ENCODE measurements at regions not wholly inside any gene's neighbourhood (a gene's known extent, or its start where the extent isn't known, plus 50 kb on each side); places are given as distances from the start of the nearest gene placed in this dataset.
A peak's percentile ranks its signal among the peaks of the same experiment; 100 is the strongest.

GRCh38 chr14:28607661-28608060 lies 158.9 kb upstream of the FOXG1 start:
- H3K27me3 ChIP-seq (ENCODE audit: low read depth): no peaks in the 10 kb centered on the region
- DNase-seq: no peak
- intact Hi-C loops (cut with DNase I): no loop called here
- no peak overlapping the region for H3K27ac ChIP-seq
- TF ChIP-seq CTCF (IDR thresholded peaks at IDR 0.05): no peak
- H3K9me3 ChIP-seq: no peaks in the 10 kb centered on the region
- no peaks in the 10 kb centered on the region for H3K36me3 ChIP-seq
- no peaks in the 10 kb centered on the region for H3K4me1 ChIP-seq
- ATAC-seq: no peak
- H3K4me3 ChIP-seq: no peak overlapping the region

- no peak overlapping the region for H3K27ac ChIP-seq
- no peaks in the 10 kb centered on the region for H3K9me3 ChIP-seq
- H3K4me1 ChIP-seq: no peaks in the 10 kb centered on the region
- ATAC-seq (no peak), DNase-seq (no peak)
- TF ChIP-seq CTCF (IDR thresholded peaks at IDR 0.05): no peak
- H3K27me3 ChIP-seq (ENCODE audit: low read depth): no peaks in the 10 kb centered on the region
- intact Hi-C loops (cut with DNase I): no loop called here
- H3K36me3 ChIP-seq: no peaks in the 10 kb centered on the region
- H3K4me3 ChIP-seq: no peak overlapping the region
Observed at GRCh38 chr14:28608443-28608842, 158.1 kb upstream of the FOXG1 start.

- ATAC-seq (peak in 1 of 2 donors; percentile 52), DNase-seq (peak; percentile 50)
- Histone ChIP-seq H3K4me1 (no peaks in the 10 kb centered on the region), H3K4me3 (no peak overlapping the region), H3K27ac (no peak overlapping the region), H3K36me3 (no peaks in the 10 kb centered on the region), H3K27me3 (ENCODE audit: low read depth) (no peaks in the 10 kb centered on the region), H3K9me3 (no peaks in the 10 kb centered on the region)
- TF ChIP-seq CTCF (IDR thresholded peaks at IDR 0.05): peak; percentile 69
- intact Hi-C loops (cut with DNase I): no loop called here
Observed at GRCh38 chr14:28608851-28609828, 157.4 kb upstream of the FOXG1 start.

DNA sequence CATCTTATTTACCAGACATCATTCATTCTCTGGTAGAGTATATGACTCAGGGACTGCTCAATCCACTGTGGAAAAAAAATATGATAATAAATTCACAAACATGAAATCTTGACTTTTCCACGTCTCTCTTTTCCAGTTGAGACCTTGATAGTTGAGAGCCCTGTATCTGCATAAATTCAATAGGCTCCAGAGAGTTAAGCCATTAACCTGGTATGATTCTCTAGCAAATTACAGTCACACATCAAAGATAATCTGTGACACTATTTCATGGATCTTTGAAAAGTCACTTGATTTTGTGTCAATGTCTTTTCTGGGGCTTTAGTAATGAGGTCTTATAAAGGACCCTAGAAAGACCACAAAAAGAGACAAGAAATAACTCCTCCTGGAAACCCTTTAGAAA lies 154.2 kb upstream of the FOXG1 start:
- no peak overlapping the region for H3K4me3 ChIP-seq
- intact Hi-C loops (cut with DNase I): no loop called here
- no peaks in the 10 kb centered on the region for H3K4me1 ChIP-seq
- no peak overlapping the region for H3K27ac ChIP-seq
- no peaks in the 10 kb centered on the region for H3K36me3 ChIP-seq
- ATAC-seq: no peak
- no peak for TF ChIP-seq CTCF (IDR thresholded peaks at IDR 0.05)
- no peak for DNase-seq
- no peaks in the 10 kb centered on the region for H3K27me3 ChIP-seq (ENCODE audit: low read depth)
- H3K9me3 ChIP-seq: no peaks in the 10 kb centered on the region

DNA sequence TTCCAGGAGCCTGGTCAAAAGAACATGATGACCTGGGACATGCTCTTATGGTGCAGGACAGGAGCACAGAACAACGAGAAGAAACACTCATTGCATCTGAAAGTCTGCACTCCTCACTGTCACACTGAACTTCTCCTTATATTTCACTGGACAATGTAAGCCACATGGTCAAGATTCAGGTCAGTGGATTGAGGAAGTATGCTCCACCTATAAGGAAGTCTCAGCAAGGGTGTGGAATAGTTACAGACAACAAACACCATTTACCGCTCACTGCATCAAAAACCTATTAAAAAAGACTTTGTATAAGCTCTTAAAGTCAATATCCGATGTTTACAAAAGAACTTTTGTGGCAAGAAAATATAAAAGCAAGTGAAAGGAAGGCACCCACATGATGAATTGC lies 153.1 kb upstream of the FOXG1 start:
- no peak overlapping the region for H3K27ac ChIP-seq
- no peaks in the 10 kb centered on the region for H3K4me1 ChIP-seq
- no peaks in the 10 kb centered on the region for H3K27me3 ChIP-seq (ENCODE audit: low read depth)
- H3K36me3 ChIP-seq: no peaks in the 10 kb centered on the region
- ATAC-seq (no peak), DNase-seq (no peak)
- no peak overlapping the region for H3K4me3 ChIP-seq
- no peaks in the 10 kb centered on the region for H3K9me3 ChIP-seq
- no peak for TF ChIP-seq CTCF (IDR thresholded peaks at IDR 0.05)
- intact Hi-C loops (cut with DNase I): no loop called here
